Gastrocnemius medialis (tissue), 4 donors: ENCODE measurements at regions not wholly inside any gene's neighbourhood (a gene's known extent, or its start where the extent isn't known, plus 50 kb on each side); places are given as distances from the start of the nearest gene placed in this dataset.

Source experiments
- ATAC-seq, 2 donors: fragments of 150-250 bp; one replicate each; pipeline ENCODE4 v1.9.1; 2016
- DNase-seq, 2 donors: peaks; one replicate each; pipeline ENCODE4 v3.0.0-alpha.2; 2019
- H3K27ac ChIP-seq, 4 donors: fragments of 200-600 bp; sonication (generic); 1 replicate in 1 of 4; 2 replicates in 3 of 4; pipeline ENCODE4 v1.5.1; 2016 to 2018; ENCODE audit warnings: mild to moderate bottlenecking in 2 of 4, moderate library complexity in 1 of 4
- H3K27me3 ChIP-seq, 3 donors: fragments of 200-600 bp; sonication (generic) in 2 of 3; 1 replicate in 1 of 3; 2 replicates in 2 of 3; pipeline versions ENCODE4 v1.5.1 to v1.6.0; 2016 to 2019; ENCODE audit warnings: mild to moderate bottlenecking in 1 of 3, moderate library complexity in 1 of 3
- H3K36me3 ChIP-seq, 2 donors: fragments of 200-600 bp; sonication (generic) in 1 of 2; one replicate each; pipeline ENCODE4 v1.5.1; 2017 to 2018
- H3K4me1 ChIP-seq, 2 donors: fragments of 200-600 bp; sonication (generic) in 1 of 2; one replicate each; pipeline ENCODE4 v1.5.1; 2016 to 2017; ENCODE audit warnings: mild to moderate bottlenecking in 2 of 2
- H3K4me3 ChIP-seq, 4 donors: fragments of 200-600 bp; sonication (generic) in 3 of 4; 1 replicate in 1 of 4; 2 replicates in 3 of 4; pipeline ENCODE4 v1.5.1; 2016 to 2019; ENCODE audit warnings: mild to moderate bottlenecking in 2 of 4
- H3K9me3 ChIP-seq, 3 donors: fragments of 200-600 bp; sonication (generic) in 2 of 3; 1 replicate in 1 of 3; 2 replicates in 2 of 3; pipeline ENCODE4 v1.5.1; 2016 to 2019
- CTCF ChIP-seq, 5 experiments: fragments of 450-650 bp in 3 of 5; fragments of 200-600 bp in 2 of 5; sonication (generic) in 2 of 5; IDR thresholded peaks in 4 of 5; conservative IDR thresholded peaks in 1 of 5; 1 replicate in 4 of 5; 2 replicates in 1 of 5; pipeline ENCODE4 v1.5.1; 2016 to 2019; ENCODE audit warnings: antibody characterized with exemption in 5 of 5, mild to moderate bottlenecking in 3 of 5, moderate library complexity in 3 of 5
- POLR2A ChIP-seq, 2 donors: fragments of 450-650 bp; IDR thresholded peaks; one replicate each; pipeline ENCODE4 v1.6.1; 2017; ENCODE audit warnings: antibody characterized with exemption in 2 of 2, mild to moderate bottlenecking in 2 of 2, moderate library complexity in 2 of 2
- in situ Hi-C, 4 donors: fragments of 200-750 bp; cut with MboI; loops; one replicate each; pipeline versions ENCODE4 v1.15.0 to v1.8.0; 2017; ENCODE audit warnings: low sequenced_read_pairs in 4 of 4
- intact Hi-C: fragments of 100-400 bp; cut with DNase I; formaldehyde crosslinking; loops from one replicate; pipeline ENCODE4 v1.15.1; 2023; ENCODE audit warnings: low total_unique reads

- no peak for TF ChIP-seq POLR2A (IDR thresholded peaks at IDR 0.05)
- no peak for TF ChIP-seq CTCF (IDR thresholded peaks at IDR 0.05 in 4 of 5, conservative IDR thresholded peaks at IDR 0.05 in 1 of 5)
- intact Hi-C loops = no loop called here
- in situ Hi-C loops = no loop called here
- no peak overlapping the region for H3K4me3 ChIP-seq
- no peak overlapping the region for H3K27ac ChIP-seq
- H3K27me3 ChIP-seq = no peaks in the 10 kb centered on the region
- no peaks in the 10 kb centered on the region for H3K4me1 ChIP-seq
- ATAC-seq = no peak
- no peaks in the 10 kb centered on the region for H3K36me3 ChIP-seq
- no peak for DNase-seq
- no peaks in the 10 kb centered on the region for H3K9me3 ChIP-seq
Measured at GRCh38 chr2:16068552-16068940, 128.2 kb downstream of the MYCN start.

- no peaks in the 10 kb centered on the region for H3K9me3 ChIP-seq
- no peaks in the 10 kb centered on the region for H3K4me1 ChIP-seq
Measured at GRCh38 chr2:16067866-16068551, 127.7 kb downstream of the MYCN start.

GRCh38 chr2:16067444-16067843 lies 127.1 kb downstream of the MYCN start:
- Histone ChIP-seq H3K4me1 (no peaks in the 10 kb centered on the region), H3K27me3 (no peaks in the 10 kb centered on the region), H3K9me3 (no peaks in the 10 kb centered on the region), H3K36me3 (no peaks in the 10 kb centered on the region), H3K27ac (no peak overlapping the region), H3K4me3 (no peak overlapping the region)
- no peak for DNase-seq
- ATAC-seq = no peak
- intact Hi-C loops (no loop called here), in situ Hi-C loops (no loop called here)
- TF ChIP-seq POLR2A (IDR thresholded peaks at IDR 0.05) (no peak), CTCF (IDR thresholded peaks at IDR 0.05 in 4 of 5, conservative IDR thresholded peaks at IDR 0.05 in 1 of 5) (no peak)

More at GRCh38 chr2:16067866-16068551, 127.7 kb downstream of the MYCN start:
- no peak for TF ChIP-seq POLR2A (IDR thresholded peaks at IDR 0.05)
- no peak for TF ChIP-seq CTCF (IDR thresholded peaks at IDR 0.05 in 4 of 5, conservative IDR thresholded peaks at IDR 0.05 in 1 of 5)
- intact Hi-C loops (no loop called here), in situ Hi-C loops (no loop called here)
- H3K4me3 ChIP-seq = no peak overlapping the region
- ATAC-seq (no peak), DNase-seq (no peak)
- H3K36me3 ChIP-seq = no peaks in the 10 kb centered on the region
- H3K27ac ChIP-seq = no peak overlapping the region
- no peaks in the 10 kb centered on the region for H3K27me3 ChIP-seq

- Histone ChIP-seq H3K4me3 (no peak overlapping the region), H3K36me3 (no peaks in the 10 kb centered on the region), H3K9me3 (no peaks in the 10 kb centered on the region), H3K27ac (no peak overlapping the region), H3K27me3 (no peaks in the 10 kb centered on the region), H3K4me1 (no peaks in the 10 kb centered on the region)
- ATAC-seq = no peak
- in situ Hi-C loops = no loop called here
- no peak for TF ChIP-seq CTCF (IDR thresholded peaks at IDR 0.05 in 4 of 5, conservative IDR thresholded peaks at IDR 0.05 in 1 of 5)
- intact Hi-C loops = no loop called here
- no peak for DNase-seq
Measured at GRCh38 chr2:16067037-16067406, 126.7 kb downstream of the MYCN start.
